HepG2 (cell line): ENCODE measurements at regions not wholly inside any gene's neighbourhood (a gene's known extent, or its start where the extent isn't known, plus 50 kb on each side); places are given as distances from the start of the nearest gene placed in this dataset.

ENCODE experiments used
- ATAC-seq: fragments of 200-7000 bp; cut with Tn5 transposase; 3 replicates; pipeline ENCODE4 v1.9.1; 2020; ENCODE audit warnings: mild to moderate bottlenecking, moderate library complexity
- BruUV-seq: library from RNA; stranded (reverse); fragments of 400-500 nt; replicated peaks from 2 replicates; lab custom pipeline; 2021; lab: Mats Ljungman, UMichigan
- CTCF ChIA-PET: fragments of 300-600 bp; formaldehyde crosslinking; extraction: SDS; loops from one replicate; lab custom pipeline; 2021; ENCODE audit warnings: low total read pairs, inconsistent platforms, low intra/inter-chr PET ratio; lab: Yijun Ruan, JAX
- POLR2A ChIA-PET: fragments of 350-600 bp; sonication (Branson Sonifier 250); formaldehyde crosslinking; loops from one replicate; lab custom pipeline; 2020; ENCODE audit warnings: antibody characterized with exemption, inconsistent platforms; lab: Yijun Ruan, JAX
- DNase-seq: peaks from one replicate; pipeline ENCODE4 v3.0.0-alpha.2; 2015; ENCODE audit warnings: low spot score
- FAIRE-seq: peaks from 3 replicates; lab custom pipeline; 2011; peaks lifted over from hg19 to GRCh38; lab: Jason Lieb, UNC
- H2AFZ ChIP-seq: one replicate; pipeline ENCODE4 v1.6.1; 2011; ENCODE audit warnings: low read length, inconsistent platforms
- H3K27ac ChIP-seq: fragments of 300-600 bp; 3 replicates; pipeline ENCODE4 v1.8.0; 2011; ENCODE audit warnings: mixed run types, mild to moderate bottlenecking, mixed read lengths, low read length, inconsistent platforms; ENCODE audit not compliant: insufficient read depth; ENCODE audit errors: extremely low read length
- H3K27me3 ChIP-seq, 2 experiments: fragments of 200-600 bp in 1 of 2; 2 replicates in 1 of 2; 3 replicates in 1 of 2; pipeline versions ENCODE4 v1.6.0 to v1.8.0; 2011; ENCODE audit warnings: low read length in 2 of 2, mild to moderate bottlenecking in 2 of 2, moderate library complexity in 2 of 2, inconsistent platforms in 1 of 2; ENCODE audit not compliant: insufficient read depth in 2 of 2, control insufficient read depth in 1 of 2
- H3K36me3 ChIP-seq, 2 experiments: fragments of 200-600 bp in 1 of 2; replicated peaks in 1 of 2; 2 replicates in 1 of 2; 3 replicates in 1 of 2; pipeline versions ENCODE4 v1.5.1 to v1.8.0; 2011; ENCODE audit warnings: low read length in 2 of 2, inconsistent platforms in 1 of 2; ENCODE audit not compliant: insufficient read depth in 2 of 2, control insufficient read depth in 1 of 2
- H3K4me1 ChIP-seq: 2 replicates; pipeline ENCODE4 v1.5.1; 2012; ENCODE audit warnings: low read length, inconsistent platforms; ENCODE audit not compliant: insufficient read depth
- H3K4me2 ChIP-seq: 2 replicates; pipeline ENCODE4 v1.6.0; 2011; ENCODE audit warnings: low read depth, low read length, inconsistent platforms
- H3K4me3 ChIP-seq, 3 experiments: fragments of 200-600 bp in 1 of 3; sonication (generic), shearing (Covaris generic) in 1 of 3; replicated peaks in 1 of 3; 2 replicates each; pipeline ENCODE4 v1.5.1; 2011 to 2016; ENCODE audit warnings: low read length in 3 of 3, inconsistent platforms in 2 of 3, low read depth in 2 of 3, mild to moderate bottlenecking in 2 of 3, control low read depth in 1 of 3, mixed read lengths in 1 of 3; ENCODE audit not compliant: insufficient read depth in 1 of 3
- H3K79me2 ChIP-seq: one replicate; pipeline ENCODE4 v1.6.1; 2011; ENCODE audit warnings: low read length, inconsistent platforms; ENCODE audit not compliant: insufficient read depth
- H3K9ac ChIP-seq: 2 replicates; pipeline ENCODE4 v1.6.0; 2011; ENCODE audit warnings: mild to moderate bottlenecking, low read depth, low read length, inconsistent platforms; ENCODE audit not compliant: insufficient read depth
- H3K9me3 ChIP-seq: 2 replicates; pipeline ENCODE4 v1.5.1; 2012; ENCODE audit warnings: mild to moderate bottlenecking, low read length
- H4K20me1 ChIP-seq: 2 replicates; pipeline ENCODE4 v1.6.0; 2011; ENCODE audit warnings: inconsistent platforms, mild to moderate bottlenecking, low read length, moderate library complexity; ENCODE audit not compliant: insufficient read depth
- CAMTA2 ChIP-seq: sonication (generic); formaldehyde crosslinking; IDR thresholded peaks from 2 replicates; pipeline ENCODE4 v1.4.0; 2020; ENCODE audit warnings: mild to moderate bottlenecking, missing genetic modification reagents, borderline replicate concordance
- MAF1 ChIP-seq: sonication (generic); formaldehyde crosslinking; IDR thresholded peaks from 2 replicates; pipeline ENCODE4 v1.5.0; 2020; ENCODE audit warnings: missing genetic modification reagents, borderline replicate concordance
- MAFF ChIP-seq: IDR thresholded peaks from 2 replicates; pipeline ENCODE4 v1.6.1; 2011; ENCODE audit warnings: low read depth, low read length, improper control_type of control experiment
- ZBTB26 ChIP-seq: IDR thresholded peaks from 2 replicates; pipeline ENCODE4 v1.6.1; 2016; ENCODE audit warnings: missing compliant biosample characterization, missing genetic modification reagents, borderline replicate concordance
- ZNF17 ChIP-seq: sonication (generic); formaldehyde crosslinking; IDR thresholded peaks from 2 replicates; pipeline ENCODE4 v1.5.0; 2020; ENCODE audit warnings: mild to moderate bottlenecking, missing genetic modification reagents
- ZNF20 ChIP-seq: sonication (generic); formaldehyde crosslinking; IDR thresholded peaks from 2 replicates; pipeline ENCODE4 v1.4.0; 2020; ENCODE audit warnings: mild to moderate bottlenecking, moderate library complexity, missing genetic modification reagents
- ZNF501 ChIP-seq: sonication (generic); formaldehyde crosslinking; IDR thresholded peaks from 2 replicates; pipeline ENCODE4 v1.5.1; 2020; ENCODE audit warnings: mild to moderate bottlenecking, moderate library complexity, missing genetic modification reagents
- WGBS: methylation state at CpG from one replicate; pipeline ENCODE4 v1.1.6; 2017; ENCODE audit warnings: low lambda C conversion rate; 5-methylcytosine and 5-hydroxymethylcytosine counted together
- in situ Hi-C: cut with HindIII; loops from 2 replicates; pipeline ENCODE4 v1.10.0; 2017; ENCODE audit warnings: low pct_unique_long_range_greater_than_20kb; ENCODE audit not compliant: extremely low pct_ligation_motif_present
- intact Hi-C: fragments of 100-400 bp; cut with micrococcal nuclease; formaldehyde crosslinking; loops from one replicate; pipeline ENCODE4 v1.10.0; 2022; ENCODE audit not compliant: unreplicated experiment

GRCh38 chr4:26020881-26021280 lies 106.9 kb downstream of the SMIM20 start:
- Histone ChIP-seq H3K4me2 (no peak overlapping the region), H3K27me3 (peaks cover 0 to 24% of the 10 kb centered on the region in 2 experiments; a peak in 3 of 5 replicates), H3K9ac (no peak overlapping the region), H3K36me3 (no peaks in the 10 kb centered on the region), H3K9me3 (no peaks in the 10 kb centered on the region), H3K4me1 (peaks cover 42% of the 10 kb centered on the region), H2AFZ (no peak overlapping the region), H4K20me1 (no peaks in the 10 kb centered on the region), H3K79me2 (no peaks in the 10 kb centered on the region), H3K4me3 (no peak overlapping the region), H3K27ac (no peak overlapping the region)
- in situ Hi-C loops = no loop called here
- ATAC-seq (no peak), DNase-seq (peak; percentile 10), FAIRE-seq (no peak)
- 9% methylated on average over 6 of the region's 6 CpGs for WGBS
- intact Hi-C loops = loop anchor here (10.0 kb wide), 1 partner anchor 114 kb away; no protein-coding TSS in a partner anchor
- CTCF ChIA-PET = no interaction called here
- POLR2A ChIA-PET = no interaction called here
- no peak for TF ChIP-seq ZNF20
- TF ChIP-seq CAMTA2 (CRISPR knock-in tag) = no peak
- no peak for TF ChIP-seq MAF1
- TF ChIP-seq ZNF501 (CRISPR knock-in tag) = no peak
- no peak for TF ChIP-seq ZBTB26
- no peak for TF ChIP-seq ZNF17 (CRISPR knock-in tag)
- no peak for TF ChIP-seq MAFF
- BruUV-seq = no TSS peak
